ENCODE measurements at regions not wholly inside any gene's neighbourhood (a gene's known extent, or its start where the extent isn't known, plus 50 kb on each side); places are given as distances from the start of the nearest gene placed in this dataset.

- ATAC-seq (ENCODE audit: insufficient number of reproducible peaks, low FRiP score, low read depth) = no peak
- no peak for DNase-seq (ENCODE audit: low spot score)
- Histone ChIP-seq H3K36me3 (no peaks in the 10 kb centered on the region), H3K27me3 (replicated peaks; ENCODE audit: insufficient read depth) (peaks cover 23% of the 10 kb centered on the region), H3K4me3 (peak overlapping the region; percentile 19), H3K4me1 (ENCODE audit: control insufficient read depth in 1 of 2, low read depth in 2 of 2) (peaks cover 23 to 24% of the 10 kb centered on the region in 2 donors), H3K9me3 (no peaks in the 10 kb centered on the region), H3K27ac (no peak overlapping the region)
- TF ChIP-seq CTCF (IDR thresholded peaks at IDR 0.05) = no peak
Observed at GRCh38 chr15:89401631-89402517, 67.2 kb upstream of the POLG start.

- Histone ChIP-seq H3K4me1 (ENCODE audit: control insufficient read depth in 1 of 2, low read depth in 2 of 2) (peaks cover 13 to 16% of the 10 kb centered on the region in 2 donors), H3K4me3 (no peak overlapping the region), H3K27ac (no peak overlapping the region), H3K36me3 (no peaks in the 10 kb centered on the region), H3K9me3 (no peaks in the 10 kb centered on the region), H3K27me3 (replicated peaks; ENCODE audit: insufficient read depth) (peaks cover 26% of the 10 kb centered on the region)
- ATAC-seq (ENCODE audit: insufficient number of reproducible peaks, low FRiP score, low read depth) (no peak), DNase-seq (ENCODE audit: low spot score) (no peak)
- no peak for TF ChIP-seq CTCF (IDR thresholded peaks at IDR 0.05)
Observed at GRCh38 chr15:89400782-89401545, 66.3 kb upstream of the POLG start.

- TF ChIP-seq CTCF (IDR thresholded peaks at IDR 0.05) = no peak
- H3K4me1 ChIP-seq (ENCODE audit: control insufficient read depth in 1 of 2, low read depth in 2 of 2) = peaks cover 13 to 15% of the 10 kb centered on the region in 2 donors
- H3K27ac ChIP-seq = no peak overlapping the region
- ATAC-seq (ENCODE audit: insufficient number of reproducible peaks, low FRiP score, low read depth) (no peak), DNase-seq (ENCODE audit: low spot score) (no peak)
- peaks cover 19% of the 10 kb centered on the region for H3K27me3 ChIP-seq (replicated peaks; ENCODE audit: insufficient read depth)
- H3K36me3 ChIP-seq = no peaks in the 10 kb centered on the region
- H3K4me3 ChIP-seq = peak overlapping the region; percentile 59
- no peaks in the 10 kb centered on the region for H3K9me3 ChIP-seq
Observed at GRCh38 chr15:89400116-89400781, 65.6 kb upstream of the POLG start.

- DNase-seq (ENCODE audit: low spot score) = no peak
- no peak overlapping the region for H3K27ac ChIP-seq
- peak overlapping the region; percentile 59 for H3K4me3 ChIP-seq
- ATAC-seq (ENCODE audit: insufficient number of reproducible peaks, low FRiP score, low read depth) = no peak
- H3K4me1 ChIP-seq (ENCODE audit: control insufficient read depth in 1 of 2, low read depth in 2 of 2) = peaks cover 13 to 15% of the 10 kb centered on the region in 2 donors
- no peaks in the 10 kb centered on the region for H3K9me3 ChIP-seq
- no peaks in the 10 kb centered on the region for H3K36me3 ChIP-seq
- peaks cover 13% of the 10 kb centered on the region for H3K27me3 ChIP-seq (replicated peaks; ENCODE audit: insufficient read depth)
- no peak for TF ChIP-seq CTCF (IDR thresholded peaks at IDR 0.05)
Observed at GRCh38 chr15:89399238-89400115, 64.9 kb upstream of the POLG start.

Data from thoracic aorta (tissue), 2 donors.